ENCODE measurements at regions not wholly inside any gene's neighbourhood (a gene's known extent, or its start where the extent isn't known, plus 50 kb on each side); places are given as distances from the start of the nearest gene placed in this dataset.

- Histone ChIP-seq H3K36me3 (ENCODE audit: insufficient read depth, low read length) (no peaks in the 10 kb centered on the region), H3K9me3 (ENCODE audit: insufficient read depth, low read depth, low read length) (no peaks in the 10 kb centered on the region), H2AFZ (ENCODE audit: low read depth, low read length) (no peak overlapping the region), H3K4me1 (ENCODE audit: insufficient read depth, low read length) (no peaks in the 10 kb centered on the region), H3K9ac (ENCODE audit: low read length) (no peak overlapping the region), H3K79me2 (ENCODE audit: insufficient read depth, low read length) (no peaks in the 10 kb centered on the region), H4K20me1 (ENCODE audit: insufficient read depth, low read length) (no peaks in the 10 kb centered on the region), H3K27me3 (ENCODE audit: insufficient read depth, low read length) (no peaks in the 10 kb centered on the region), H3K4me3 (ENCODE audit: insufficient read depth, low read depth, low read length) (no peak overlapping the region), H3K4me2 (ENCODE audit: low read length) (no peak overlapping the region), H3K27ac (ENCODE audit: low read depth, low read length) (no peak overlapping the region)
- no peak for FAIRE-seq
- no peaks in the 10 kb centered on the region for H3K27me3 Mint-ChIP-seq (ENCODE audit: low read depth, unreplicated experiment)
- H3K4me1 Mint-ChIP-seq (ENCODE audit: low read depth, unreplicated experiment), result peaks cover 16% of the 10 kb centered on the region
- no peaks in the 10 kb centered on the region for H3K36me3 Mint-ChIP-seq (ENCODE audit: low read depth, unreplicated experiment)
- TF ChIP-seq CTCF (IDR thresholded peaks at IDR 0.05; ENCODE audit: insufficient read depth, low read depth, low read length), result no peak
- no peak for TF ChIP-seq EZH2 (IDR thresholded peaks at IDR 0.05; ENCODE audit: insufficient read depth, low read length)
- peaks cover 3% of the 10 kb centered on the region for H3K9me3 Mint-ChIP-seq (ENCODE audit: unreplicated experiment)
- H3K4me3 Mint-ChIP-seq (ENCODE audit: unreplicated experiment), result no peak overlapping the region
- H3K27ac Mint-ChIP-seq (ENCODE audit: unreplicated experiment), result no peak overlapping the region
- no peak for DNase-seq (ENCODE audit: low read depth)
These were observed 347.8 kb upstream of the CNR1 start for GRCh38 chr6:88513920-88514319.

GRCh38 chr6:88513471-88513870 lies 347.3 kb upstream of the CNR1 start:
- DNase-seq (ENCODE audit: low read depth) (no peak), FAIRE-seq (no peak)
- peaks cover 16% of the 10 kb centered on the region for H3K4me1 Mint-ChIP-seq (ENCODE audit: low read depth, unreplicated experiment)
- no peak overlapping the region for H2AFZ ChIP-seq (ENCODE audit: low read depth, low read length)
- H3K27me3 Mint-ChIP-seq (ENCODE audit: low read depth, unreplicated experiment), result no peaks in the 10 kb centered on the region
- no peak overlapping the region for H3K27ac Mint-ChIP-seq (ENCODE audit: unreplicated experiment)
- H3K36me3 Mint-ChIP-seq (ENCODE audit: low read depth, unreplicated experiment), result no peaks in the 10 kb centered on the region
- no peaks in the 10 kb centered on the region for H3K4me1 ChIP-seq (ENCODE audit: insufficient read depth, low read length)
- no peaks in the 10 kb centered on the region for H3K9me3 ChIP-seq (ENCODE audit: insufficient read depth, low read depth, low read length)
- TF ChIP-seq EZH2 (IDR thresholded peaks at IDR 0.05; ENCODE audit: insufficient read depth, low read length) (no peak), CTCF (IDR thresholded peaks at IDR 0.05; ENCODE audit: insufficient read depth, low read depth, low read length) (no peak)
- no peaks in the 10 kb centered on the region for H3K36me3 ChIP-seq (ENCODE audit: insufficient read depth, low read length)
- H3K9me3 Mint-ChIP-seq (ENCODE audit: unreplicated experiment), result peaks cover 3% of the 10 kb centered on the region
- H3K27me3 ChIP-seq (ENCODE audit: insufficient read depth, low read length), result no peaks in the 10 kb centered on the region
- H3K4me2 ChIP-seq (ENCODE audit: low read length), result no peak overlapping the region
- no peak overlapping the region for H3K4me3 Mint-ChIP-seq (ENCODE audit: unreplicated experiment)
- H4K20me1 ChIP-seq (ENCODE audit: insufficient read depth, low read length), result no peaks in the 10 kb centered on the region
- H3K79me2 ChIP-seq (ENCODE audit: insufficient read depth, low read length), result no peaks in the 10 kb centered on the region
- no peak overlapping the region for H3K27ac ChIP-seq (ENCODE audit: low read depth, low read length)
- no peak overlapping the region for H3K4me3 ChIP-seq (ENCODE audit: insufficient read depth, low read depth, low read length)
- no peak overlapping the region for H3K9ac ChIP-seq (ENCODE audit: low read length)

- Histone ChIP-seq H3K4me1 (ENCODE audit: insufficient read depth, low read length) (no peaks in the 10 kb centered on the region), H3K27me3 (ENCODE audit: insufficient read depth, low read length) (no peaks in the 10 kb centered on the region), H3K36me3 (ENCODE audit: insufficient read depth, low read length) (no peaks in the 10 kb centered on the region), H3K9me3 (ENCODE audit: insufficient read depth, low read depth, low read length) (no peaks in the 10 kb centered on the region), H3K4me3 (ENCODE audit: insufficient read depth, low read depth, low read length) (no peak overlapping the region), H3K9ac (ENCODE audit: low read length) (no peak overlapping the region), H2AFZ (ENCODE audit: low read depth, low read length) (no peak overlapping the region), H4K20me1 (ENCODE audit: insufficient read depth, low read length) (no peaks in the 10 kb centered on the region), H3K4me2 (ENCODE audit: low read length) (no peak overlapping the region), H3K27ac (ENCODE audit: low read depth, low read length) (no peak overlapping the region), H3K79me2 (ENCODE audit: insufficient read depth, low read length) (no peaks in the 10 kb centered on the region)
- Mint-ChIP-seq H3K4me3 (ENCODE audit: unreplicated experiment) (no peak overlapping the region), H3K36me3 (ENCODE audit: low read depth, unreplicated experiment) (no peaks in the 10 kb centered on the region), H3K27ac (ENCODE audit: unreplicated experiment) (no peak overlapping the region), H3K4me1 (ENCODE audit: low read depth, unreplicated experiment) (peaks cover 13% of the 10 kb centered on the region), H3K9me3 (ENCODE audit: unreplicated experiment) (peaks cover 3% of the 10 kb centered on the region), H3K27me3 (ENCODE audit: low read depth, unreplicated experiment) (no peaks in the 10 kb centered on the region)
- FAIRE-seq, result no peak
- TF ChIP-seq EZH2 (IDR thresholded peaks at IDR 0.05; ENCODE audit: insufficient read depth, low read length) (no peak), CTCF (IDR thresholded peaks at IDR 0.05; ENCODE audit: insufficient read depth, low read depth, low read length) (no peak)
- DNase-seq (ENCODE audit: low read depth), result no peak
These were observed 346.8 kb upstream of the CNR1 start for GRCh38 chr6:88512951-88513350.

Measured in astrocyte (in vitro differentiated cells and primary cell).